NCI-H1930 (cell line): ENCODE measurements at regions not wholly inside any gene's neighbourhood (a gene's known extent, or its start where the extent isn't known, plus 50 kb on each side); places are given as distances from the start of the nearest gene placed in this dataset.

Source experiments
- DNase-seq, 2 experiments: peaks; one replicate each; lab custom pipeline; 2025; lab: John Stamatoyannopoulos, UW

GRCh38 chr10:130659528-130659927, 523.3 kb downstream of the GLRX3 start:
- DNase-seq: no peak

GRCh38 chr10:130660266-130660665, 524.1 kb downstream of the GLRX3 start:
- DNase-seq: no peak

- DNase-seq: no peak
Observed at GRCh38 chr10:130661419-130661818, 525.2 kb downstream of the GLRX3 start.

- DNase-seq: no peak
Observed at GRCh38 chr10:130662775-130663174, 526.6 kb downstream of the GLRX3 start.

DNA sequence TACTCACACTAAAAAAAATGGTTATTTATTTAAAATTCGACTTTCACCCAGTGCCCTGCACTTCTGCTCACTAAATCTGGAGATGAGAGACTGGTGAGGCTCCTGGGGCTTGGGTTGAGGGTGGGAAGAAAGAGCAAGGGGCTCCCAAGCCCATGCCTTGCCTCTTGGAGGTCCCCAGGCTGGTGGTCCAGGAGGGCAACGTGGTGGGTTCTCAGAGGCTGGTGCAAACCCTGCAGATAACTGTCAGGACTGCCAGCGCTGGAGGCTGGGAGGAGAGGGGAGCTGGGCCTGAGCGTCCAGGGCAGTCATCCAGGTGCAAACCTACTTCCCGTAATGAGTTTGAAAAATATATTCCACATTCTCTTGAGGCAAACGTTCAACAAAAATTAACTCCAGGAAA, 528.3 kb downstream of the GLRX3 start:
- DNase-seq: no peak

DNA sequence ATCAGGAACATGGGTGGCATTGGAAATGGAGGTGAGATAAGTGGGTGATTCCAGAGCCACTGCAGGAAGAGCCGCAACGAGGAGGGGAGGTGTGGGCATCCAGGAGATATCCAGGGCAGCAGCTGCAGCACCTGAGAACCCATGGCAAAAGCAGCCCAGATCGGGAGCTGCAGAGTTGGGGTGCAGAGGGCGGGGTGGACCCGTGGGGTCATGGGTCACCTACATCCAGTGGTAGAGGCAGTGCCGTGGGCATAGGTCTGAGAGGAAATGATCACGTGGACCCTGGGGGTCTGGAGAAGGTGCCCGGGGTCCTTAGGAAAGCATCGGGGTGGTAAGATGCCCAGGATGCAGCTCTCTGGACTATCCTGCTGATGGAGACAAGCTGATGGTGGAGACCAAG, 530.0 kb downstream of the GLRX3 start:
- no peak for DNase-seq

DNA sequence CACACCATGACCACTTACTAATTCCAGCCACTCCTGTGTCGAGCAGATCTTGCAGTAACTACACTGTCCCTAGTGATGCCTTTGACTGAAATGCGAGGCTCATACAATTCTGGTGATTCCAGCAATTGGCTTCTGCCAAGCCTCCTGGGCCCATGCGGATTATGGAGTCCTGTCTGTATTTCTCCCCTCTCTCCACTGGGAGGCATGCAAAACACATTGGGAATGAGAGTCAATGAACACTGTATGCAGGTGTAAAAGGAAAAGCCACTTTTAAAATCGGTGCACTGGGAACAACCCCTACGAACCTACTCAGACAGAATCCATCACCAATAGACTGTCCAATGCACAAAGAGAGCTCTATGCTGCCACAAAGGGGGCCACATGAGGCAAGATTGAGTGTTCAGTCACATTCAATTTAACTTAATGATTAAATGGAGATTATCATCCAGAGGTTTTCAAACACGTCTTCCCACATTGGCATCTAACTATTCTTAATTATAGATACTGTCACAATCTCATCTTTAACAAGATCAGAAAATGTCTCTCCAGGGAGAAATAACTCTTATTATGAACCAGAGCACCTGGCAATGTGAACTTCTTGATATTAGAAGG, 550.6 kb downstream of the GLRX3 start:
- DNase-seq: peak in 1 of 2 experiments; percentile 13

- no peak for DNase-seq
Observed at GRCh38 chr10:130687566-130687965, 551.4 kb downstream of the GLRX3 start.

DNA sequence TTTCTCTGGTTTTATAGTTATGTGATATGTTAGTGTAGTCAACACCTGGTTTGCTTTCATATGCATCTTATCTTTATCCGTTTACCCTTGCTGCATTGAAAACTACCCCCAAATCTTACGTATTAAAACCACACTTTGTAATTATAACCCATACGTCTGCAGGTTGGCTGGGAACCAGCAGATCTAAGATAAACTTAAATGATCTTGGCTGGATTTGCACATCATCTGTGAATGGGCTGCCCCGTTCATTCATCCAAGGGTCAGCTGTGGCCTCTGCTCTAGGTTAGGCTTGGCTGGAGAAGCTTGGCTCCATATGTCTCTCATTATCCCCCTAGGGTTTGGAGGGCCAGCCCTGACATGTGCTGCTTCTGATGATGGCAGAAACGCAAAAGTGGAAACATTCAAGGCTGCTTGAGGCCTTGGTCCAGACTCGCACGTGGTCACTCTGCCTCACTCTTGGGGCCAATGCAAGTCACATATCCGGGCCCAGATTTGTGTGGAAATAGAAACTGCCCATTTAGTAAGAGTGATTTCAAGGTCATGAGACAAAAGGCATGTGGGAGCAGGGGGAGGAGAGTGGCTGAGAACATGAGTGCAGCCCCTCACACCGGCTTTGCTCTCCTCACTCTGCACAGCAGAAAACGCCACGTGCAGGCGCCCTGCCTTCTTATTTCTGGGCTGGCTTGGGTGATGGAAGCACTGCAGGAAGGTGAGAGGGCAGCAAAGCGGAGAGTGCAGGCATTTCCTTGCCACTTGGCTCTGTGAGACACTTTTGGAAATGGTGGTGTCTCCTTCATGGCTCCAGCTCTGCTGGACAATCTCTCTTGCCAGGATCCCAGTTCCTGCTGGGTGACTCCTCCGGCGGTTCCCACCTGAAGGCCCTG, 553.8 kb downstream of the GLRX3 start:
- no peak for DNase-seq

GRCh38 chr10:130691776-130692175, 555.6 kb downstream of the GLRX3 start:
- DNase-seq: no peak

GRCh38 chr10:130696870-130697269, 560.7 kb downstream of the GLRX3 start:
- DNase-seq: no peak

DNA sequence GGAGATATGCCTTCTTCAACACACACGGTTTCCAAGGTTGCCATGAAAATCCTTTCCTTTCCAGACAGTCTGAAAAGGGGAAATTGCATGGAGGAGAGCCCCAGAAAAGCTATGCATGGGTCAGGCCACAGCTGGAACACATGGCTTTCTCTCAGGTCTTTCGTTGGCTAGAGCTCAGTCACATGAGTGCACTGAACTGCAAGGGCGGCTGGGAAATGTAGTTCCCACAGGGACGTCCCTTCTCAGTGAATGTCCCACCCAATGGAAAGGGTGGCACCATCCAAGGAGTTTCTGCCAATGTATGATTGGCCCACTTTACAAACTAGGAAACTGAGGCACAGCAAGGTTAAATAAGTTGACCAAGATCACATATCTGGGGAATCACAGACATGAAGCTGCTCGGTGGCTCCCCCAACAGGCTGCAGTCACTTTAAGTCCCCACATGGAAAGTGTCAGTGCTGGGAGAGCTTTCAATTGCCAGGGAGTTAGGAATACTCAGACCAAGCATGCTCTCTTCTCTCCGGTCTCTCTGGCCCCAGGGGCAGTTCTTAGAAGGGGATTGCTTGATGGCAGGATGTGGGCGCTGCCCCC, 571.3 kb downstream of the GLRX3 start:
- DNase-seq: no peak

- no peak for DNase-seq
Observed at GRCh38 chr10:130708465-130709070, 572.4 kb downstream of the GLRX3 start.

DNA sequence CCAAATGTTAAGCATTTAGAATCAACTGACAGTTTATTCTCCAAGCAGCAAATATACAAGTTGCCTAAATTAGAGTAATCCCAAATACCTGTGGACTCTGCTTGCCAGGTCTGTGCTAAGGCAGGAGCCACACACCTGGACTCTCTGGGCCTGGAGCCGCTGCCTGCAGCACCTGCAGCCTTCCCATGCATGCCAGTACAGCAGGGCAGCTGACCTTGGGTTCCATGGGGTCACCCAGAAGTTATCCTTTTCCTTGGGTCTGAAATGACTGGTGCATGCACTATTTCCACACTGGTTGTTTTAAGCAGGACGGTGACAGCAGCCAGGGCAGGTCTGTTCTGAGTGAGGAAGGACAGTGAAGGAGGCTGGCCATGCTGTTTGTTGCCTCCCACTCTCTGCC, 573.2 kb downstream of the GLRX3 start:
- no peak for DNase-seq

GRCh38 chr10:130711072-130711471, 574.9 kb downstream of the GLRX3 start:
- no peak for DNase-seq

DNA sequence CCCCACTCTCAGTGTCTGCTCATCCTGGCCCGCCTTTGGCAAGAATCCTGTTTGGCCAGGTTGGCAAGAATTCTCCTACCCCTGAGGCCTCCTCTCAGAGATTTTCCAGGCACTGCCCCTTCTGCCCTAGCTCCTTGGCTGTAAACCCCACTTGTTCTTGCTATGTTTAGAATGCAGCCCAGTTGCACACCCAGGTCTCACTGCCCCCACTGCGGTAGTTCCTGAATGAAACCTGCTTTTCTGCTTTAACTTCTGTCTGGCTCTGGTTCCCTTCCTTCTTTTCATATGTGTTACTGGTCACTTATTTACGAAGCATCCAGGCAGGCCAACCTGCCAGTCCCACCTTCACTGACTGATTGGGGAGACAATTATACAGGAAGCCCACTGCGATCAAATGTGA, 576.9 kb downstream of the GLRX3 start:
- DNase-seq: no peak

DNA sequence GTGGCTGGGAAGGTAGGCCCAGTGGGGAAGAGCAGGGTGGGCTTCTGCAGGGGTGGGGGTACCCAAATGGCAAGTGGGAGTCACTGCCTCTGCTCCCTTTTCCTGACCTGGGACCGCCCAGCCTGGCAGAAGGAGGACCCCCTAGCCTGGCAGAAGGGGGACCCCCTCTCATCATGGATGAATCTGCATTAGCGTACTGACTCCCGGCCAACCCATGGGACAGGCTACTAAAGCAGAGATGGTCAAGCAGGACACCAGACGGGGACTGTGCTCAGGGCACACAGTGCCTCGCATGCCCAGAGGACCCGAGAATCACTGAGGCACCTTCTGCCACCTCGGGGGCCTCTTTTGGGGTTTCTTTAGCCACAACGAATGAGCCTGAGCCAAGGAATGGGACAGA, 577.5 kb downstream of the GLRX3 start:
- no peak for DNase-seq

DNA sequence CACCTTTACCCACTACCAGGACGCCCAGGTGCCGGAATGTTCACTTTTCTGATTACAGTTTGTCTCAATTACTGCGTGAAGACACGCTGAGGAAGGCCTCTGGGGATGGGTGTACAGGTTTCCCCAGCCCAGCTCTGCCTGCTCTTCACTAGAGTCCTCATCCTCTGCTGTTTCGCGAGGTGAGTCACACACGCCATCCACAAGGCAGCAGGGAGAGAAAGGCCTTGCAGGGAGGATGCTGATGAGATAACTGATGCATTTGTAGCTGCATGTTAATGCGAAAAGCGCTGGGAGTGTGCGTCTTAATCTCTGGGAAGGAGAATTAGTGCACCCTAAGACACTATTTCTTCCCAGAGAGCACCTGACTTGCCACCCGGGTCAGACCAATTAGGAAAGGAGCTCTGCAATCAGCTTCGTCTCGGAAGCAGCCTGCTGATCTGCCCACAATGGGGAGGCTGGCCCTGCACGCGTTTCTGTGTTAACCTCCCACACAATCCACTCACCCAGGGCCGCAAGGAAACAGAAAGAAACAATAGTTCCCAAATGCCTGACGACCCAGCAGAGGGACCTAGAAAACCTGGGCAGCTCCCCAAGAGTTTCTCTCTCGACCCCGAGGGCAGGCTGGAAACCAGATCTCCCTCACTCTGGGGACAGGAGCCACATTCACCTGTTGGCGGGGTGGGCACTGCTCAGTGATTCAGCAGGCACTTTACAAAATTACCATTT, 578.7 kb downstream of the GLRX3 start:
- DNase-seq: no peak

DNA sequence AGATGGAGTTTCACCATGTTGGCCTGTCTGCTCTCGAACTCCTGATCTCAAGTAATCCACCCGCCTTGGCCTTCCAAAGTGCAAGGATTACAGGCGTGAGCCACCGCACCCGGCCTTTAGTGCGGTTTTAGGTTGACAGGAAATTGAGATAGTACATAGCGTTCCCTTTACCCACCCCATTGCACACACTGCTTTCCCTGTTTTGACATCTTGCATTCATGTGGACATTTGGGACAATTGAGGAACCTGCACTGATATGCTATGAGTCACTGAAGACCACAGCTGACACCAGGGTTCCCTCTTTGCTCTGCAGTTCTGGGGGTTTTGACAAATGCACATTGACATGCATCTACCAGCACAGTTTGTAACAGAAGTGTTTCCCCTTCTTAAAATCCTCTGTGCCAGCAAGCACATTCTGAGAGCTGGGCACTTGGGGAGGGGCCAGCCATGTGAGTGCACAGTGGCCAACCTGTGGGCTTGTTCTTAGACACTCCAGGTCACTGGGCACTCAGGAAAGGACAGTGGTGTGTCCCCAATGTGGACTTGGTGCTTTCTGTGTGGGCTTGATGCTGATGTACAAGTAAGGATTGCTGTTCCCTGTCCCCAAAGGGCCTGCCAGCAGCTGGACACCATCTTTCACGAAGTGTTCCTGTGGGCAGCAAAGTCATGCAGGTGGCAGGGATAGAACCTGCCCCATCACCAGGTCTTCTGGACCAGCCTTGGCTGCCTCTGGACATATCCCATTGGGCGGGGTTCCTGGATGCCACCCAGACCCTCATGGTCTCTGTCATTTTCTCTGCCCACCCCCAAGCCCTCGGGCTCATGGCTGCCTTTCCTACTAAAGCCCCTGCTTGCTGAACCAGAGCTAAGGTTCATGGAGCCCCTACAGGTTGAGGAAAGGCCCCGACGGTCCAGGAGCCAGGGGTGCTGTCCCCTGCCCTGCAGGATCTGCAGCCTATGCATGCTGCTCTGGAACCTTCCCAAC, 579.8 kb downstream of the GLRX3 start:
- no peak for DNase-seq

DNA sequence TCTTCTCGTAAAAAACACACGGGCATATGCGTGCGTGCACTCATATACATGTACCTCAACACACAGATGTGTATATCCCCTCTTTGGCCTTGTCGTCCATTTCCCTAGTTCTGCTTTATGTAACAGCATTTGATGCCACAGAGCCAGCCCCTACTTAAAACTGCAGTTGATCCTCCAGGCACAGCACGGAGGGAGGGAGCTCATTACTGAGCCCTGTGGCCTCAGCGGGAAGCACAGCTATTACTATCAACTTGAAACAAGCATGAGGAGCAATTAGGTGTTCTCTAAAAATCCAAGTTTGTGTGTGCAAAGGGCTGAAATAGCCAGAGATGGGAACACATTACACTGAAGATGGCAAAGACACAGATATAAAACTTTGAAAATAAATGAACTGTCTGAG, 580.9 kb downstream of the GLRX3 start:
- DNase-seq: no peak
